ENCODE measurements at regions not wholly inside any gene's neighbourhood (a gene's known extent, or its start where the extent isn't known, plus 50 kb on each side); places are given as distances from the start of the nearest gene placed in this dataset.

- DNase-seq (ENCODE audit: low read depth in 2 of 2), result no peak
These were observed 472.1 kb downstream of the TMA16 start for GRCh38 chr4:163966612-163967011.

- DNase-seq (ENCODE audit: low read depth in 2 of 2), result no peak
These were observed 472.8 kb downstream of the TMA16 start for GRCh38 chr4:163967263-163967662.

- no peak for DNase-seq (ENCODE audit: low read depth in 2 of 2)
These were observed 473.2 kb downstream of the TMA16 start for GRCh38 chr4:163967710-163968109.

- DNase-seq (ENCODE audit: low read depth in 2 of 2), result no peak
These were observed 474.8 kb downstream of the TMA16 start for GRCh38 chr4:163969291-163969690.

GRCh38 chr4:163976588-163976987 lies 482.1 kb downstream of the TMA16 start:
- DNase-seq (ENCODE audit: low read depth in 2 of 2), result no peak

- no peak for DNase-seq (ENCODE audit: low read depth in 2 of 2)
These were observed 493.9 kb downstream of the TMA16 start for GRCh38 chr4:163988391-163988790.

- no peak for DNase-seq (ENCODE audit: low read depth in 2 of 2)
These were observed 494.4 kb downstream of the TMA16 start for GRCh38 chr4:163988865-163989264.

GRCh38 chr4:163991298-163991865 lies 496.9 kb downstream of the TMA16 start:
- DNase-seq (ENCODE audit: low read depth in 2 of 2), result no peak

GRCh38 chr4:164009435-164009834 lies 514.9 kb downstream of the TMA16 start:
- no peak for DNase-seq (ENCODE audit: low read depth in 2 of 2)

- DNase-seq (ENCODE audit: low read depth in 2 of 2), result no peak
These were observed 517.3 kb downstream of the TMA16 start for GRCh38 chr4:164011791-164012190.

- DNase-seq (ENCODE audit: low read depth in 2 of 2), result no peak
These were observed 518.0 kb downstream of the TMA16 start for GRCh38 chr4:164012396-164013027.

GRCh38 chr4:164021947-164022346 lies 527.5 kb downstream of the TMA16 start:
- DNase-seq (ENCODE audit: low read depth in 2 of 2), result no peak

- no peak for DNase-seq (ENCODE audit: low read depth in 2 of 2)
These were observed 528.7 kb downstream of the TMA16 start for GRCh38 chr4:164023214-164023613.

- no peak for DNase-seq (ENCODE audit: low read depth in 2 of 2)
These were observed 533.3 kb downstream of the TMA16 start for GRCh38 chr4:164027805-164028204.

GRCh38 chr4:164039482-164039881 lies 545.0 kb downstream of the TMA16 start:
- no peak for DNase-seq (ENCODE audit: low read depth in 2 of 2)

- DNase-seq (ENCODE audit: low read depth in 2 of 2), result no peak
These were observed 562.1 kb downstream of the TMA16 start for GRCh38 chr4:164056426-164057142.

- DNase-seq (ENCODE audit: low read depth in 2 of 2), result no peak
These were observed 564.4 kb downstream of the TMA16 start for GRCh38 chr4:164058776-164059445.

- no peak for DNase-seq (ENCODE audit: low read depth in 2 of 2)
These were observed 566.0 kb downstream of the TMA16 start for GRCh38 chr4:164060456-164060855.

GRCh38 chr4:164068392-164068791 lies 573.9 kb downstream of the TMA16 start:
- DNase-seq (ENCODE audit: low read depth in 2 of 2), result no peak

- no peak for DNase-seq (ENCODE audit: low read depth in 2 of 2)
These were observed 576.1 kb downstream of the TMA16 start for GRCh38 chr4:164070625-164071024.

GRCh38 chr4:164081371-164081770 lies 586.9 kb downstream of the TMA16 start:
- DNase-seq (ENCODE audit: low read depth in 2 of 2), result no peak

GRCh38 chr4:164081801-164082200 lies 587.3 kb downstream of the TMA16 start:
- no peak for DNase-seq (ENCODE audit: low read depth in 2 of 2)

- DNase-seq (ENCODE audit: low read depth in 2 of 2), result no peak
These were observed 593.2 kb downstream of the TMA16 start for GRCh38 chr4:164087733-164088132.
